Dermis blood vessel endothelial cell (primary cell): ENCODE measurements at regions not wholly inside any gene's neighbourhood (a gene's known extent, or its start where the extent isn't known, plus 50 kb on each side); places are given as distances from the start of the nearest gene placed in this dataset.

Experiments used
- DNase-seq: peaks from one replicate; pipeline ENCODE4 v3.0.0; 2010

DNA sequence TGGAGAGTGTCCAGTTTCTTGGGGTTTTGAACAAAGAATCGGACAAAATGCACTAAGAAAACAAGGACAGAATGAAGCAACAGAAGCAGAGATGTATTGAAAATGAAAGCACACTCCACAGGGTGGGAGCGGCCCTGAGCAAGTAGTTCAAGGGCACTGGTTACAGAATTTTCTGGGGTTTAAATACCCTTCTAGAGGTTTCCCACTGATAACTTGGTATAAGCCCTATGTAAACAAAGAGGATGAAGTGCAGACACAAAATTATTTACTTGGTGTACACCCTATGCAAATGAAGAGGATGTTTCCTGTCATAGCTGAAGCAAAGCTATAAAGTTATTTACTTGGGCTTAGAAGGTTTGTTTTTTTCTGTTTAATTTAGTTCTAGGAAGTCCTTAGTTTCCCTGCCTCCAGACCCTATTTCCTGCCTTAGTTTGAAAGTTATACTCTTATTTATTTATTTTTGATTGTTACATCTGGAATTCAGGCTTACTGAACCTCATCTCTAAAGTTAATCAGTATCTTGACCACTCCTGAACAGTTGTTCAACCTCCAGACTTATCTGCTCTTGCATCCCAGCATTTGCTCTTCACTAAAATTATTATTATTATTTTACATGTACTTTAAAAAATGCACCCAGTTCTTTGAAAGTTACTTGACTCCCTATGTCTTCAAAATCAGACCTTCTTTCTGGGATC, 193.5 kb downstream of the SPP2 start:
- no peak for DNase-seq

DNA sequence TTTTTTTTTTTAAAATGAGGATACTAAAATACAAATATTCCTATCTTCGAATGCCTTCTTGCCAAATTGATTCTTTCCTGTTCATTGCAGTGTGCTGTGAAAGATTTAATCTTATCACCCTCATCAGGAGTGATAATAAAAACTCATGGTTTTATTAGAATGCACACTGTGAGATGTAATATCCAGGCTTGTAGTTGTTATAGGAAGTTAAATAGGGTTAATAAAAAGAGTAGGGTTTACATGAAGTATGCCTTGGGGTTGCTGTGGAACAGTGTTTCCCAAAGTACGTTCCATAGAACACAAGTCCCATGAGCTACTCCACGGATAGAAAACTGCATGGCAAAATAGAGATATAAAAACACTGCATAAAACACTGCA, 191.9 kb downstream of the SPP2 start:
- no peak for DNase-seq

DNA sequence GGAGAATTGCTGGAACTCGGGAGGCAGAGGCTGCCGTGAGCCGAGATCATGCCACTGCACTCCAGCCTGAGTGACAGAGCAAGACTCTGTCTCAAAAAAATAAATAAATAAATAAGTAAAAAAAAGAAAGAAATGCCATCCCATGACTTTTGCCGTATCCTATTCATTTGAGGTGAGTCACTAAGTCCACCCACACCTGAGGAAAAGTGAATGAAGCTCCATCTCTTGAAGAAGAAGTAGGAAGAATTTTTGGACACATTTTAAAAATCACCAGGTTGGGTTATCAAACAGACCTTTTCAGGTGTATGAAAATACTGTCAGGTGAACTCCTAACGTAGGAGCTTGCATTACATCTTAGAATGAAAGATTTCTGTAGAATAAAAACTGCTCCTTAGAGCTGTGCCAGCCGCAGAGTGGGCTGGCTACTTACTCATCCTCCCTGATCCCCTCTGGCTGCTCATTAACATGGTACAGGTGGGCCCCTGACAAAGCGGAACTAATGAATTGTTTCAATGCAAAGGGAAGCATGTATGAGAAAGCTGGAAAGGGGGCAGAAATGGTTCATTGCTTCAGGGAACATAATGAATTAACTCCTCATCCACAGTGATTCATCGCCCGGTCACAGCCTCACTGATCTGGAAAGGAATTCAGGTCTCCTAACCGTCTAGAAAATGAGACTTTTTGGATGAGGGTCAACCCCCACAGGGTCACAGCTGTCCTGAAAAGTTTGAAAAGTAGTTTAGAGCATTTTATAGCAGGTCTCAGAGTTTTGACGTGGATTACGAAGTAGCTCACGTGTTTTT, 191.4 kb downstream of the SPP2 start:
- DNase-seq = peak; percentile 56

- no peak for DNase-seq
These were observed 190.4 kb downstream of the SPP2 start for GRCh38 chr2:234240917-234241316.

DNA sequence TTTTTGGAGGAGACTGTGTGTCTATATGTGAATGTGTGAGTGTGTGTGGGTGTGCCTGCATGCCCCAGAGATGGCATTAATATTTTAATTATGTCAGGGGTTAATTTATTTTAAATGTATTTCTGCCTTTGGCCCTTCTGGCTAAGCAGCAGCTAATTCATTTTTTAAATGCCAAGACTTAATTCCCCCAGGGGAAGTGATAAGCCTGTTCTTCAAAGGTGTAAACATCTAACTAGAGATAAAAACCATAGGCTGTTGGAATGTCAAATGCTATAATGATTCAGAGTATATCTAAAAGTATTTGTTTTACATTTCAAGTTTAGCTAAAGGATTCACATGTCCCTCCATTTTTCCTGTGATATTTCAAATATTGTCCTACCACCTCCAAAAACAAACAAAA, 184.7 kb downstream of the SPP2 start:
- DNase-seq = no peak

- DNase-seq = no peak
These were observed 181.0 kb downstream of the SPP2 start for GRCh38 chr2:234231460-234231859.

DNA sequence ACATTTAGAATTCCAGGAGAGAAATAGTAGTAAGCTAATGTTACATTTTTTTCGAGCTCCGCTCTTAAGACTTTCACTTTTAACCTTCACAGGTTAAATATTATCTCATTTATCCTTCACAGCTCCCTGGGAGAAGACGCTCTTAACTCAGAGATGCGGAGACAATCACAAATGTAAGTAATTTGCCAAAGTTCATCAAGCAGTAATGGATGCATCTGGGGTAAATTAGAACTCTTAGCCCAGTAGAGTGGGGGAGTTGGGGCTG, 168.5 kb downstream of the SPP2 start:
- no peak for DNase-seq

- no peak for DNase-seq
These were observed 168.0 kb downstream of the SPP2 start for GRCh38 chr2:234218266-234219045.

GRCh38 chr2:234212534-234212933, 162.0 kb downstream of the SPP2 start:
- DNase-seq = no peak

GRCh38 chr2:234211797-234212196, 161.3 kb downstream of the SPP2 start:
- no peak for DNase-seq

GRCh38 chr2:234206738-234207137, 156.2 kb downstream of the SPP2 start:
- DNase-seq = no peak

DNA sequence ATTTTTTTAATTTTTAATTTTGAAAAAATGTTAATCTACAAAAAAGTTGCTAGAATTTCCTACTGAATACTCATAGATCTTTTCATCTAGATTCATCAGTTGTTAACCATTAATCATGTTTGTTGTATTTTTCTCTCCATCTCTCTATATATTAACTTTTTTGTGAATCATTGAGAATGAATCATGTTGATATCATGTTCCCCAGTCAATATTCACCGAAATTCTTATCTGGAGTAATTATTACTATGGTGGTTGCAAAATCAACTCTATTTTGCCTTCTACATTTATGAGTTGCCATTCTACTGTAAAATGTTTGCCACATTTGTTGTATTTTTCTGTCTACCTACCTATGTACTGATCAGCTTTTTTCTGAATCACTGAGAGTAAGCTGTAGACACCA, 154.0 kb downstream of the SPP2 start:
- no peak for DNase-seq

DNA sequence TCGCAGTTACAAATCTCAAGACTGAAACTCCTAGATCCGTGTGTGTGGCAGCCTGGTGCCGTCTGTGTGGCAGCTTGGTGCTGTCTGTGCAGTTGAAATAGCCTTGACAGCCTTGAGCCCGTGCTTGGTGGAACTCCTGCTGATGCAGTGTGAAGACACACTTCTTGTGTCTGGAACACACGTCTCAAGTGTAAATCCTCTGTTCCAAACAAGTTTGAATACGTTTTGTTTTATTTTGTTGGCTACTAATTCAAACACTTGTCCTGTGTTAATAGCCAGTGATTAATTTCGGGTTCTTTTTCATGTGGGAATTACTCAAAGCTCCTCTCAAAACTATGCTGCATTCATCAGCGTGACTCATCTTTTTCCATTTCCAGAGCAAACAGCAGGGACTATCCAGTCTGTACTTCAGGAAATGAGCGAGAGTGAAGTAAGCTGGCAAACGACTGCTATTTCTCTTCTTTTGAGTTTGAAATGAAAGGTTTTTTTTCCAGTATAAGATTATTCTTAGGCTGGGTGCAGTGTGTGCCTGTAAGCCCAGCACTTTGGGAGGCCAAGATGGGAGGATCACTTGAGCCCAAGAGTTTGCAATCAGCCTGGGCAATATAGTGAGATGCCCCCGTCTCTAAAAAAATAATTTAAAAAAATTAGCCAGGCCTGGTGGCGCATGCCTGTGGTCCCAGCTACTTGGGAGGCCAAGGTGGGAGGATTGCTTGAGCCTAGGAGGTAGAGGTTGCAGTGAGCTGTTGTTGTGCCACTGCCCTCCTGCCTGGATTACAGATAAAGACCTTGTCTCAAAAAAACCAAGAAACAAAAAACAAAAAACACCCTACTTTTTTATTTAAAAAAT, 152.9 kb downstream of the SPP2 start:
- peak; percentile 97 for DNase-seq

- no peak for DNase-seq
These were observed 152.1 kb downstream of the SPP2 start for GRCh38 chr2:234202601-234203000.

GRCh38 chr2:234199996-234200395, 149.5 kb downstream of the SPP2 start:
- no peak for DNase-seq

DNA sequence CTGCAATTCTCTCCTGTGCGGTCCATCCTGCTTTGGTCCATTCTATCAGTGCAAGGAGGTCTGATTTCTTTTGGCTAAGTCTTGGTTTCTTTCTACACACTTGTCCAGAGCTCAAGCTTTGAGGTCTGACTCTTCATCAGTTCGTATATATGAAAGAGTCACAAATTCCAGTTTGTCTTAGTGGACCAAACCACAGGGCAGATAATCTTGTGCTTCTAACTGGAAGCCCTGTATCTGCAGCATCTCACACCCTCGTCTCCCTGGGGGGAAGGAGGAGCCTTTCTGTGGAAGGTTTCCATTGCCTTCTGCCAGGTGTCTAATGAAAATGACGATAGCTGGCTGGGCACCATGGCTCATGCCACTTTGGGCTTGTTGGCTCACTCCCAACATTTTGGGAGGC, 148.5 kb downstream of the SPP2 start:
- no peak for DNase-seq

GRCh38 chr2:234195516-234195915, 145.0 kb downstream of the SPP2 start:
- DNase-seq = no peak

DNA sequence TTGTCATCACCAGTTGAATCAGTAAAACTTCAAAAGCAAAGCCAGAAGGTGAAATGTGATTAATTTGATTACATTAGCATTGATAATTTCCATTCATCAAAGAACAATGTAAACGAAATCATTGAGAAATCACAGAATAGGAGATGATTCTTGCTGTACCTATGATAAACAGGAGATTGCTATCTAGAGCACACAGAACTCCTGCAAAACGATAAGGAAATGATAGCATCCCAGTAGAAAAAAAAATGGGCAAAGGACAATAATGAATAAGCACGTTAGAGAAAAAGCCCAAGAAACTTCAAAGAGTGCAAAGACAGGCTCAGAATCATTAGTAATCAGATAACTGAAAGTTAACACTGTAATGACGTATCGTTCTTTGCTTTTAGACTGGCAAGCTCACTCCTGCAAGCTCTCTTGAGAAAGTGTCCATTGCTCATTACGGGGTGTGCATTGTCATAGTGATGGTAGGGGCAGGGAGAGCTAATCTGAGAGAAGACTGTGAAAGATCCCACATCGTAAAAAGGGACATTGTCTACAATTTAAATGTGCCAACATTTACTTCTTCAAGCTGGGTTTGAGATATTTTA, 143.6 kb downstream of the SPP2 start:
- no peak for DNase-seq

DNA sequence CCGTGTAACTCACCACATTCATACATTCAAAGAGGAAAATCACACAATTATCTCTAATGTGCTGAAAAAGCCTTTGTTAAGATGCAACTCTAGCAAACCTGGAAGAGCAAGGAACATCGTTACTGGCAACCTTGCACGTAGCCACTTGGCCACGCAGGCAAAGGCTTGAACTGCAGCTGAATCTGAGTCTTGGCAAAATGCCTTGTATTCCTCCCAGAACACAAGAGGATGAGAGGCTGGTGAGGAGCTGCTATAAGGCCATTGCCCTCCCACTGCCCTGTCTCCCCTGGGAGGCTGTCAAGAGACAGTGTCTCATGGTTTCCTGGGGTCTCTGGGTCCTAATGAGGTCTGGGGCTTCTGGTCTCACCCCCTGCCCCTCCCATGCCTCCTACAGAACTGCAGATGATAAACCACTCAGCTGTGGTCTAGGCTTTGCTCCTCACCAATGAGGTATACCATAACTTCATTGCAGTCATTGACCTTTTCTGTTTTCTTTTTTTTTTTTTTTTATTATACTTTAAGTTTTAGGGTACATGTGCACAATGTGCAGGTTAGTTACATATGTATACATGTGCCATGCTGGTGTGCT, 141.4 kb downstream of the SPP2 start:
- peak; percentile 7 for DNase-seq

GRCh38 chr2:234189786-234190300, 139.3 kb downstream of the SPP2 start:
- no peak for DNase-seq

DNA sequence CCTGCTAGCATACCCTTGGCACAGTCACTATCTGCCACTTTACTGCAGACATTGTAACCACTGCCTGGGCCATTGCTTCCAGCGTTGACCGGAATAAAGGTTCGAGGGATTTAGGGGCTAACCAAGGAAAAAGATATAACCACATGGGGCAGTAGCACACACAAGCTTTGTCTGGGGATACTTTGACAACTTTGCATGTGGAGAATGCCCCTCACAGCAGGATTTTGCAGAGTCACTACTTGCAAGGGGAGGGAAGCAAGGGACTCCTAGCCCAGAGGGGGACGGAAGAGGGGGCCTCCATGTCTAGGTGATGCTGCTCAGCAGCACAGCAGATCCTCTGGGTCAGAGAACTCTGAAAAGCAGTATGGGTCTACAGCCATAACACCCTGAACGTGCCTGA, 138.7 kb downstream of the SPP2 start:
- DNase-seq = no peak

- no peak for DNase-seq
These were observed 137.2 kb downstream of the SPP2 start for GRCh38 chr2:234187646-234188174.
